ENCODE measurements at regions not wholly inside any gene's neighbourhood (a gene's known extent, or its start where the extent isn't known, plus 50 kb on each side); places are given as distances from the start of the nearest gene placed in this dataset.

DNA sequence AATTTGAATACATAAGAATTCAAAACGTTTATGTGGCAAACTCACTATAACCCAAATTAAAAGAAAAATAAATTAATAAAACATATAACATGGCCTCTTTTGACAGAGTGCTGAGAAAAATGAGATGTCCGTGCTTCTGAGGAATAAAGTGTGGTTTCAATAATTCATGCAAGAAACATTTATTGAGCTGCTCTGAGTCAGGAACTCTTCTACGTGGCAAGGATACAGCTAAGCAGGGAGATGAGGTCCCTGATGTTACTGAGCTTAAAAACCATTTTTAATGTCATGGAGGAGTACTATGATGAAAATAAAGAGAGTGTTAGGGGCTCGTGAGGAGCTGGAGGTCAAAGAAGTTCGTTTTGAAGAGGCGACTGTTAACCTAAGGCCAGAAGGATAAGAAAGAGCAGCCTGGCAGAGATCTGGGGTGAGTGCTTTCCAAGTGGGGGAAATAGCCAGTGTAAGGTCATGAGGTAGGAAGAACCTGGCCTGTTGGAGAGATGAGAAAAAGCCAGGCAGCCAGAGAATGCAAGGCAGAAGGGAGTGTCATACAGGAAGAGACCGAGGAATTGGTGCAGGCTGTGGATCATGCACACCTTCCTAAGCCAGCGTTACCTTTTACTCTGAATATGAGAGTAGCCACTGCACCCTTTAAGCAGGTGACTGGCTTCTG is 182.2 kb upstream of the DUSP10 start:
- Mint-ChIP-seq H3K27me3 (ENCODE audit: insufficient read depth) (no peaks in the 10 kb centered on the region), H3K9me3 (no peaks in the 10 kb centered on the region)
- WGBS, 2 experiments (ENCODE audit: insufficient coverage in 1 of 2, insufficient read length in 1 of 2), result 89 to 92% methylated on average over 6 to 8 of the region's 8 CpGs

DNA sequence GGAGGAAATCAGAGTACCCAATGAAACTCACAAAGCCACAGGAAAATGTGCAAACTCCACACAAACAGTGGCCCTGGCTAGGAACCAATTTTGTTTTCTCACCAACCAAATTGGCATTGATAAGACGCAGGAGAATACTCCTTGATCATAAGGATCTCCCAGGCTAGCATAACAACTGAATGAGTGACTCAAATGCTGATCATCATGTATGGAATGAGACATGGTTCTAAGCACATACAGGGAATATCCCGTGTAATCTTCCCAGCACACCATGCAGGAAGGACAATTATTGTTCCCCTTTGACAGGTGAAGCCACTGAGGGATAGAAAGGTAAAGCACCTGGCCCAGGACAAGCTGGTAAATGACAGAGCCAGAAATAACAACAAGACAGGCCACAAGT is 180.0 kb upstream of the DUSP10 start:
- no peak overlapping the region for H3K4me3 Mint-ChIP-seq
- 92 to 100% methylated on average over 1 to 2 of the region's 2 CpGs for WGBS, 2 experiments (ENCODE audit: insufficient coverage in 1 of 2, insufficient read length in 1 of 2)
- no peaks in the 10 kb centered on the region for H3K9me3 Mint-ChIP-seq

More for the DNA sequence above, 182.2 kb upstream of the DUSP10 start:
- DNase-seq, result no peak
- Histone ChIP-seq H3K4me3 (ENCODE audit: low read length) (no peak overlapping the region), H3K9me3 (ENCODE audit: control insufficient read depth, low read length) (no peaks in the 10 kb centered on the region), H3K9ac (ENCODE audit: extremely low read depth, low read length, poor library complexity, severe bottlenecking) (no peak overlapping the region), H3K36me3 (ENCODE audit: control insufficient read depth, insufficient read depth, low read length) (no peaks in the 10 kb centered on the region), H3K4me1 (ENCODE audit: control insufficient read depth, insufficient read depth, low read length) (no peaks in the 10 kb centered on the region), H3K27ac (ENCODE audit: low read depth, low read length) (no peak overlapping the region), H3K27me3 (ENCODE audit: control insufficient read depth, insufficient read depth, low read length, poor library complexity, severe bottlenecking) (no peaks in the 10 kb centered on the region)
- TF ChIP-seq, protein P1, sequence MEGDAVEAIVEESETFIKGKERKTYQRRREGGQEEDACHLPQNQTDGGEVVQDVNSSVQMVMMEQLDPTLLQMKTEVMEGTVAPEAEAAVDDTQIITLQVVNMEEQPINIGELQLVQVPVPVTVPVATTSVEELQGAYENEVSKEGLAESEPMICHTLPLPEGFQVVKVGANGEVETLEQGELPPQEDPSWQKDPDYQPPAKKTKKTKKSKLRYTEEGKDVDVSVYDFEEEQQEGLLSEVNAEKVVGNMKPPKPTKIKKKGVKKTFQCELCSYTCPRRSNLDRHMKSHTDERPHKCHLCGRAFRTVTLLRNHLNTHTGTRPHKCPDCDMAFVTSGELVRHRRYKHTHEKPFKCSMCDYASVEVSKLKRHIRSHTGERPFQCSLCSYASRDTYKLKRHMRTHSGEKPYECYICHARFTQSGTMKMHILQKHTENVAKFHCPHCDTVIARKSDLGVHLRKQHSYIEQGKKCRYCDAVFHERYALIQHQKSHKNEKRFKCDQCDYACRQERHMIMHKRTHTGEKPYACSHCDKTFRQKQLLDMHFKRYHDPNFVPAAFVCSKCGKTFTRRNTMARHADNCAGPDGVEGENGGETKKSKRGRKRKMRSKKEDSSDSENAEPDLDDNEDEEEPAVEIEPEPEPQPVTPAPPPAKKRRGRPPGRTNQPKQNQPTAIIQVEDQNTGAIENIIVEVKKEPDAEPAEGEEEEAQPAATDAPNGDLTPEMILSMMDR (conservative IDR thresholded peaks at IDR 0.05), result no peak
- no peak overlapping the region for H3K4me3 Mint-ChIP-seq
- H3K36me3 Mint-ChIP-seq (ENCODE audit: low read depth), result no peaks in the 10 kb centered on the region
- no peak overlapping the region for H3K27ac Mint-ChIP-seq
- peaks cover 12% of the 10 kb centered on the region for H3K4me1 Mint-ChIP-seq

DNA sequence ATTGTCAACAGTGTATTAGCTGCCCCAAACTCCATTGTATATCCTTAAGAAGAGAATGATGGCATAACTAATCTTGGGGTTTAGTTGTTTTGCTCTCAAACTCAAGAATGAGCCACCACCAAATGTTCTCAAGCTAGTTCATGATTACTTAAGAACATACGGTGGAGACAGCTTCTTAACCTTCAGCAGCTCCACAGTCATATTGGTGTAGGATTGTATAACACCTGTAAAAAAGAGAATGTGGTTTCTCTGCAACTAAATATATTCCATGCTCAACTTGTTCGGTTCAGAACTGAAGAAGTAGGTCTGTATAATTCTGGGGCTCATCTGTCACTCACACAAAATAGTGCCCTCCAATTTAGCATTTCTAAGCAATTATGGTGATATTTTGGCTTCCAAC is 177.9 kb upstream of the DUSP10 start:
- peaks cover 8% of the 10 kb centered on the region for H3K4me1 Mint-ChIP-seq
- no peaks in the 10 kb centered on the region for H3K9me3 Mint-ChIP-seq
- no peak overlapping the region for H3K4me3 Mint-ChIP-seq
- TF ChIP-seq, protein P1 (conservative IDR thresholded peaks at IDR 0.05), result no peak
- Histone ChIP-seq H3K4me3 (ENCODE audit: low read length) (no peak overlapping the region), H3K9ac (ENCODE audit: extremely low read depth, low read length, poor library complexity, severe bottlenecking) (no peak overlapping the region), H3K4me1 (ENCODE audit: control insufficient read depth, insufficient read depth, low read length) (no peaks in the 10 kb centered on the region), H3K9me3 (ENCODE audit: control insufficient read depth, low read length) (no peaks in the 10 kb centered on the region), H3K27me3 (ENCODE audit: control insufficient read depth, insufficient read depth, low read length, poor library complexity, severe bottlenecking) (no peaks in the 10 kb centered on the region), H3K27ac (ENCODE audit: low read depth, low read length) (no peak overlapping the region), H3K36me3 (ENCODE audit: control insufficient read depth, insufficient read depth, low read length) (no peaks in the 10 kb centered on the region)
- DNase-seq, result no peak
- no peaks in the 10 kb centered on the region for H3K27me3 Mint-ChIP-seq (ENCODE audit: insufficient read depth)
- WGBS, 2 experiments (ENCODE audit: insufficient coverage in 1 of 2, insufficient read length in 1 of 2), result 89 to 100% methylated on average over 1 to 2 of the region's 2 CpGs
- no peaks in the 10 kb centered on the region for H3K36me3 Mint-ChIP-seq (ENCODE audit: low read depth)
- no peak overlapping the region for H3K27ac Mint-ChIP-seq

More for the DNA sequence above, 180.0 kb upstream of the DUSP10 start:
- DNase-seq, result no peak
- Histone ChIP-seq H3K9me3 (ENCODE audit: control insufficient read depth, low read length) (no peaks in the 10 kb centered on the region), H3K4me3 (ENCODE audit: low read length) (no peak overlapping the region), H3K4me1 (ENCODE audit: control insufficient read depth, insufficient read depth, low read length) (no peaks in the 10 kb centered on the region), H3K27me3 (ENCODE audit: control insufficient read depth, insufficient read depth, low read length, poor library complexity, severe bottlenecking) (no peaks in the 10 kb centered on the region), H3K9ac (ENCODE audit: extremely low read depth, low read length, poor library complexity, severe bottlenecking) (no peak overlapping the region), H3K36me3 (ENCODE audit: control insufficient read depth, insufficient read depth, low read length) (no peaks in the 10 kb centered on the region), H3K27ac (ENCODE audit: low read depth, low read length) (no peak overlapping the region)
- TF ChIP-seq, protein P1 (conservative IDR thresholded peaks at IDR 0.05), result no peak
- Mint-ChIP-seq H3K4me1 (peaks cover 16% of the 10 kb centered on the region), H3K27me3 (ENCODE audit: insufficient read depth) (no peaks in the 10 kb centered on the region), H3K36me3 (ENCODE audit: low read depth) (no peaks in the 10 kb centered on the region), H3K27ac (no peak overlapping the region)
